Heart right ventricle (tissue), 16 donors: ENCODE measurements at regions not wholly inside any gene's neighbourhood (a gene's known extent, or its start where the extent isn't known, plus 50 kb on each side); places are given as distances from the start of the nearest gene placed in this dataset.

Source experiments
- ATAC-seq, 8 donors: fragments of 200-7000 bp; cut with Tn5 transposase; one replicate each; pipeline ENCODE4 v1.9.1; 2020; ENCODE audit warnings: mild to moderate bottlenecking in 8 of 8, moderate library complexity in 8 of 8, moderate number of reproducible peaks in 1 of 8
- DNase-seq, 2 donors: peaks; one replicate each; pipeline ENCODE4 v3.0.0-alpha.2; 2020
- H3K27ac ChIP-seq, 10 donors: fragments of 200-600 bp; sonication (generic) in 2 of 10; one replicate each; pipeline versions ENCODE4 v1.5.0 to v1.8.0; 2020 to 2022; ENCODE audit warnings: mild to moderate bottlenecking in 3 of 10
- H3K27me3 ChIP-seq, 7 donors: fragments of 200-600 bp; one replicate each; pipeline ENCODE4 v1.8.0; 2021 to 2022; ENCODE audit warnings: mild to moderate bottlenecking in 2 of 7
- H3K36me3 ChIP-seq, 9 donors: fragments of 200-600 bp; sonication (generic) in 1 of 9; one replicate each; pipeline versions ENCODE4 v1.5.0 to v1.8.0; 2020 to 2022; ENCODE audit warnings: mild to moderate bottlenecking in 2 of 9
- H3K4me1 ChIP-seq, 9 donors: fragments of 200-600 bp; sonication (generic) in 1 of 9; one replicate each; pipeline versions ENCODE4 v1.5.0 to v1.8.0; 2020 to 2022; ENCODE audit warnings: mild to moderate bottlenecking in 4 of 9
- H3K4me3 ChIP-seq, 10 donors: fragments of 200-600 bp; sonication (generic) in 2 of 10; one replicate each; pipeline versions ENCODE4 v1.5.0 to v1.8.0; 2020 to 2022; ENCODE audit warnings: mild to moderate bottlenecking in 7 of 10, moderate library complexity in 2 of 10
- H3K9me3 ChIP-seq, 11 donors: fragments of 200-600 bp in 10 of 11; sonication (generic) in 2 of 11; one replicate each; pipeline versions ENCODE4 v1.5.0 to v1.8.0; 2013 to 2022; ENCODE audit warnings: mild to moderate bottlenecking in 2 of 11, control low read depth in 1 of 11, moderate library complexity in 1 of 11
- WGBS, 2 donors: extraction: QIAGEN DNeasy Blood & Tissue Kit; methylation state at CpG; one replicate each; pipeline ENCODE4 v1.1.7; 2013; ENCODE audit warnings: inconsistent platforms in 1 of 2; 5-methylcytosine and 5-hydroxymethylcytosine counted together
- intact Hi-C, 10 donors: fragments of 100-400 bp; cut with DNase I; formaldehyde crosslinking; loops; one replicate each; pipeline versions ENCODE4 v1.11.1 to v1.14.2; 2022
- TF ChIP-seq, protein P1 (sequence below), 9 donors: fragments of 200-600 bp; sonication (generic) in 2 of 9; IDR thresholded peaks; one replicate each; pipeline versions ENCODE4 v1.5.0 to v1.8.0; 2021 to 2022; ENCODE audit warnings: antibody characterized with exemption in 9 of 9, mild to moderate bottlenecking in 5 of 9, moderate library complexity in 1 of 9
- donor health status: Arrhythmogenic right ventricular cardiomyopathy.
- donor health status: ischemic (EF 13 %, LVEDD 7.1; RV severe dilation, severe dysfunction).
- donor health status: healthy with polysubstance abuse.
- donor health status: DM: no; HTN: yes; CAD: no.
- donor health status: DM: no; HTN: no; CAD: no.
- donor health status: ischemic (EF 25% LVEDD 6.9; RV normal size, moderate dysfunction).
- donor health status: ischemic (EF 25% LVEDD 5.7; RV mildly dilated, moderate dysfunction).
- donor health status: healthy.
- donor health status: DM: yes; HTN: yes; CAD: no.
- donor health status: Ischemic cardiomyopathy.
- donor health status: ischemic (EF 35%, LVEDD 5.7; RV mildly dilated, moderate dysfunction).
- donor health status: nonischemic (EF 11% LVEDD 7.7; RV severe dilation, severe dysfunction).
- donor health status: DM: yes; HTN: yes; CAD: no.
- donor health status: PGD.
- donor health status: ischemic (EF 29% LVEDD 5.4; RV normal size, mild dysfunction).
- donor health status: nonischemic (EF 23%, LVEDD 6.1; RV moderate dilation, normal function).

DNA sequence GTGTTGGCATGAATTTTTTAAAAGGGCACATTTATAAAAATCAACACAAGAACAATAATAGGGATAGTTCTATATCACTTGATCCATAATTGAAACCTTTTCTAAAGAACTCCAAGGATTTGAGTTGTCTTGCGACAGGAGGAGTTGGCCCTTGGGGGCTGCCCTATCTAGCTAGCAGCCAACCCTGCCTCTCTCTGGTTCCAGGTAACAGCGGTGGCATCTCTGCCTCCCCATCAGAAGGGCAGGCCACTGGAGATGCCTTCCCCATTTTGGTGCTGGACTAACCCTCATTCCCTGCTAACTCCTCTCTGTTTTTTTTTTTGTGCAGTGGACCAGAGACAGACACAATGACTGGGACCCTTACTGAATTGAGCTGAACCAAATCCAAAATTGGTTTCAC, 393.0 kb downstream of the MED10 start:
- Histone ChIP-seq H3K4me3 (no peak overlapping the region), H3K4me1 (no peaks in the 10 kb centered on the region), H3K36me3 (no peaks in the 10 kb centered on the region), H3K9me3 (peaks cover 0 to 5% (median 0%) of the 10 kb centered on the region in 11 donors), H3K27me3 (no peaks in the 10 kb centered on the region), H3K27ac (no peak overlapping the region)
- TF ChIP-seq, protein P1, sequence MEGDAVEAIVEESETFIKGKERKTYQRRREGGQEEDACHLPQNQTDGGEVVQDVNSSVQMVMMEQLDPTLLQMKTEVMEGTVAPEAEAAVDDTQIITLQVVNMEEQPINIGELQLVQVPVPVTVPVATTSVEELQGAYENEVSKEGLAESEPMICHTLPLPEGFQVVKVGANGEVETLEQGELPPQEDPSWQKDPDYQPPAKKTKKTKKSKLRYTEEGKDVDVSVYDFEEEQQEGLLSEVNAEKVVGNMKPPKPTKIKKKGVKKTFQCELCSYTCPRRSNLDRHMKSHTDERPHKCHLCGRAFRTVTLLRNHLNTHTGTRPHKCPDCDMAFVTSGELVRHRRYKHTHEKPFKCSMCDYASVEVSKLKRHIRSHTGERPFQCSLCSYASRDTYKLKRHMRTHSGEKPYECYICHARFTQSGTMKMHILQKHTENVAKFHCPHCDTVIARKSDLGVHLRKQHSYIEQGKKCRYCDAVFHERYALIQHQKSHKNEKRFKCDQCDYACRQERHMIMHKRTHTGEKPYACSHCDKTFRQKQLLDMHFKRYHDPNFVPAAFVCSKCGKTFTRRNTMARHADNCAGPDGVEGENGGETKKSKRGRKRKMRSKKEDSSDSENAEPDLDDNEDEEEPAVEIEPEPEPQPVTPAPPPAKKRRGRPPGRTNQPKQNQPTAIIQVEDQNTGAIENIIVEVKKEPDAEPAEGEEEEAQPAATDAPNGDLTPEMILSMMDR (IDR thresholded peaks at IDR 0.05): no peak
- no peak for ATAC-seq
- WGBS, 2 donors: 93 to 96% methylated on average over 2 of the region's 2 CpGs
- DNase-seq: no peak
- intact Hi-C loops: no loop called here

DNA sequence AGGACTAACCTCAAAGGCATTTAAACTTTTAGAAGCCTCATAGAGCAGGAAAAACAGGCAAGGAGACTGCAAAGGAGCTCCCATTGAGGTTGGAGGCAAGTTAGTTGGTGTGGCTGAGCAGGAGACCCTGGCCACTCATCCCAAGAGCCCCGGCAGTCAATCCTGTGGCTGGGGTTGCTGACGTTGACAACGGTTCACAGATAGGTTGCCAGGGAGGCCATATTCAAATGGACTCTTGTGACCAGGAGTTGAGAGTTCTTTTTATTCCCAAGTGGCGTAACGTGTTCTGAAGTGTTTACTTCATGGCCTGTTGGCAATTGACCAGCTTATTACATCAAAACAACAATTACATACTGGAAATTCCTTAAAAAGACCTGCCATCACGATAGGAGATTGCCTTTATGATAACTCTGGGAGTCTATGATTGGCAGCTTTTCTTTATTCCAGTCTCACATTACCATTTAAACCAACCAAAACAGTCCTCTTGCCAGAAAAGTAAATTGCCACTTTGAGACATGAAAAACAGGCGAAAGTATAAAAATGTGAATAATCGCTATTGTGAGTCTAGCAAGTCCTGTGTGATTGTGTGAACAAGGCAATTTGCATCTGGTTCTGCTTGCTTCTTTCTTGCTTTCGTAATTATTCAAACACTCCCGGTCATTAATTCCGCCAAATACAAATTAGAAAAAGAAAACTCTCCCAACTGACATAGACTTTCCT, 394.9 kb downstream of the MED10 start:
- Histone ChIP-seq H3K36me3 (no peaks in the 10 kb centered on the region), H3K4me3 (no peak overlapping the region), H3K9me3 (peaks cover 0 to 5% (median 0%) of the 10 kb centered on the region in 11 donors), H3K27me3 (no peaks in the 10 kb centered on the region), H3K4me1 (no peaks in the 10 kb centered on the region), H3K27ac (no peak overlapping the region)
- ATAC-seq (no peak), DNase-seq (no peak)
- TF ChIP-seq, protein P1 (IDR thresholded peaks at IDR 0.05): no peak
- intact Hi-C loops: no loop called here
- 80 to 83% methylated on average over 11 of the region's 11 CpGs for WGBS, 2 donors

DNA sequence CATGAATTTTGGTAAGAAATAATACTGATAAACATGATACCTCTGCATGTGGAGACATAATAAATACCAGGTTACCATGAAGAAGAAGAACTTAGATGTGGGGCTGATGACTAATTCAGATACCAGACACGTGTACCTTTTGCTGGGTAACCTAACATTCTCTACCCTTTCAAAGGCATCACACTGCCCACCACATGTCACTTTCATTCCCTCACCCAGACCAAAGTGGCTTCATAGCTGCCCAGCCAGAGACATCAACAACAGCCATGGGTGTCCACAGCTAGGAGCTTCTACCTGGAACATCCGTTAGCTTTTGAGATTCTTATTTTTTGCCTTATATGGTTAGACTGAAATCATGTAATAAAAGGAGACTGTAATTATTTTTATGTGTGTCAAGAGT, 396.8 kb downstream of the MED10 start:
- ATAC-seq (no peak), DNase-seq (no peak)
- Histone ChIP-seq H3K27me3 (no peaks in the 10 kb centered on the region), H3K27ac (no peak overlapping the region), H3K4me1 (no peaks in the 10 kb centered on the region), H3K4me3 (no peak overlapping the region), H3K9me3 (no peaks in the 10 kb centered on the region), H3K36me3 (no peaks in the 10 kb centered on the region)
- TF ChIP-seq, protein P1 (IDR thresholded peaks at IDR 0.05): no peak
- 79 to 80% methylated on average over 2 of the region's 2 CpGs for WGBS, 2 donors
- intact Hi-C loops: no loop called here

DNA sequence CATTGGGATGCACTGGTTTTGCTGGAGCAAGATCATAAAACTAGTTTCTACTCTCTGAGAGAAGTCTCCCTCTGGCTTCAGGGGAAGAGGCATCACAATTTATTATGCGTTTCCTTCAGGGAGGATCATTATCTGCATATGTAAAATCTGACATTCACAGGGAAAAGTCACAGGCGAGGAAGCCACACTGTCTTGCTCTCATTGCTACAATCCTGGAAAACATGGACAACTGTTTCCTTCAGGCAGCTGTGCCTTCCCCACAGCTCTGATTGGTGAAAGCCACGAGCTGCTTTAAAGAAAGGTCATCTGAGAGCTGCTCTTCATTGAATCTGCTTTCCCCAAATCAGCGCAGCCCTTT, 397.8 kb downstream of the MED10 start:
- Histone ChIP-seq H3K4me1 (no peaks in the 10 kb centered on the region), H3K36me3 (no peaks in the 10 kb centered on the region), H3K27ac (no peak overlapping the region), H3K9me3 (no peaks in the 10 kb centered on the region), H3K27me3 (peaks cover 0 to 5% (median 0%) of the 10 kb centered on the region in 7 donors), H3K4me3 (no peak overlapping the region)
- intact Hi-C loops: no loop called here
- DNase-seq: no peak
- ATAC-seq: no peak
- 48 to 51% methylated on average over 4 of the region's 4 CpGs for WGBS, 2 donors
- TF ChIP-seq, protein P1 (IDR thresholded peaks at IDR 0.05): no peak
